Middle frontal gyrus (tissue), 1 donor: ENCODE measurements at regions not wholly inside any gene's neighbourhood (a gene's known extent, or its start where the extent isn't known, plus 50 kb on each side); places are given as distances from the start of the nearest gene placed in this dataset.
"Not testable (repeated sequence)": the region's sequence is repeated elsewhere in the genome, so short reads cannot be mapped to it uniquely, and the experiment has no call there.

ENCODE experiments used
- DNase-seq: peaks from one replicate; pipeline ENCODE4 v3.0.0-alpha.2; 2015; ENCODE audit warnings: low spot score; ENCODE audit errors: extremely low spot score

DNA sequence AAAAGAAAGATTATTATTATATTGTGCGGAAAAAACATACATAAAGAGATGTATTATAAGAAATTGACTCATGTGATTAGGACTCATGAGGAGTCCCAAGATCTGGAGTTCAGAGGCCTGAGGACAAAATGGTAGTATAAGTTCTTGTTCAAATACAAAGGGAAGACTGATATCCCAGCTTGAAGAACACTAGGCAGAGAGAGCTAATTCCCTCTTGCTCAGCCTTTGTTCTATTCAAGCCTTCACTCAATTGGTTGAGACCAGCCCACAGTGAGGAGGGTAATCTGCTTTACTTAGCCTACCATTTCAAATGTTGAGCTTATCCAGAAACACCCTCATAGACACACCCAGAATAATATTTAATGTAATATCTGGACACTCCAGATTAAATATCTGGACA lies 1683.8 kb downstream of the REEP3 start:
- no peak for DNase-seq

DNA sequence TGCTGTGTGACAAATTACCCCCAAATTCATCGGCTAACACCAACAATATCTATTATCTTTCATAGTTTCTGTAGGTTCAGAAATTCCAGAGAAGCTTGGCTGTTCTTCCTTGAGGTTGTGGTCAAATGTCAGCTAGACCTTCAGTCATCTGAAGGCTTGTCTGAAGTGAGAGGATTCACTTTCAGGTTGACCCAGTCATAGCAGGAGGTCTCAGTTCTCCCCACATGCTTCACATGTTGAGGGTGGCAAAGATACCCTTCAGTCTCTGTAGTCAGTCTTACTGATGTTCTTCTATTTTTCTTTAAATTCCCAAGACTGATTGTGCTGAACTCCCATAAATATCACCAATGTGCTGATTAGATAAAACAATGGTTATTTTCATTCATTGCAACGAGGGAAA lies 1692.0 kb downstream of the REEP3 start:
- no peak for DNase-seq

DNA sequence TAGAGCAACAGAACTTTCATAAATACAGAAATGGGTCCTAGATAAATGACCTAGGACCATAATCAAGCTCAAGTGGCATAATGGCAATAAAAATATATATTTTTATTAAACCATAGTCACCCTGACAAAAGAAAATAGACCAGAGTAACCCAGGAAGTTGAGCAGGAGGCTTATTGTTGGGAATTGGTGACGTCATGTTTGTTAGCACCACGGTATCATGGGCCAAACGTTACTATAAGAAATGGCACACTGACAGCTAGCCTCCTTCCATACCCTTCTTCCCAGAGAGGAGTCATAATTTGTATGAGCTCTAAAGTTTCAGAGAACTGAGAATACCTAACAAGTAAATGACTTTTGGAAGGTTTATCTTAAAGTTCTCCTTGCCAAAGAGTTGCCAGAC lies 1698.2 kb downstream of the REEP3 start:
- DNase-seq, result no peak

DNA sequence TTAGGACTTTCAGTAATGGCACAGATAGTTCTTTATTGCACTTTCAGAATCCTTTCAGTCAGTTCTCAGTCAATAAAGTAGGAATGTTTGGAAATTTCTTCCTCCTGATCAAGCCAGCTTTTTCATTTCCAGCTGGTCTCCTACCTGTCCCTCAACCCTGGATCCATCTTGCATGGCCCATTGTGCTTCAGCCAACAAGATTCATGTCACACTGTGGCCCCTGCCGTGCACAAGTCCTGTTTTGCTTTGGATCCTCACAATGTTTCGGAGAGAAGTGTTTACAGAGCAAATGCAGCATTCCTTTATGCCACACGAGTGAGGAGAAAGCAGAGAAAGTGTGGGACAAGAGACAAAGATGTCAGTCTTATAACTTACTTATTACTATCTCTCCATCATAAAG lies 1694.7 kb upstream of the LRRTM3 start:
- DNase-seq, result no peak

DNA sequence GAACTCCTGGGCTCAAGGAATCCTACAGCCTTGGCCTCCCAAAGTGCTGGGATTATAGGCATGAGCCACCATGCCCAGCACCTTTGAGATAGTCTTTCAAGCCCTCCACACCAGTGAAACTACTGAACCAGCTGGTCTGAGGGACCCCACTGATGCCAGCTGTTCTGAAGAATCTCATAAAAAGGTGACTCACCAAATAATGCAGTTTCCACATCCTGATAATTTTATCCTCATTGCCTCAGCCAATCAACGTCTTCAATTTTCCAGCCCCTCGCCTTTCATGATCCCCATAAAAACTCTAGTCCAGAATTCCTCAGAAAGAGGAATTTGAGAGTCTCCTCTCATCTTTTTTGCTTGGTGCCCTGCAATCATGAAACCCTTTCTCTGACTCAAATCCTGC lies 1691.6 kb upstream of the LRRTM3 start:
- no peak for DNase-seq

DNA sequence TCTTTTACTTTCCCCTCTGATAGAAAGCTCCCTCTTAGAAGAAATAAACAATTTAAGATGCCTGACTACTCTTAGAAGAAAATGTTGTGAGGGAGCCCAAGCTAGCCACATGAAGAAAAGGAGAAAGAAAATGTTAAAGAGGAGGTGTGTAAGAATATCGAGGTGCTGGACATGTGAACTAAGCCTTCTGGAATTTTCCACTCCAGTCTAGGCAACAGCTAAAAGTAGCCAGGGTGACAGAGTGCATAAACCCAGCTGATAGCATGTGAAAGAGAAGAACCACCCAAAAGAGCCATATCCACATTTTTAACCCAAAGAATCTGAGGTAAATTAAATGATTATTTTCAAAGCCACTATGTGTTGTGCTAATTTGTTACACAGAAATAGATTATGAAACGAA lies 1690.6 kb upstream of the LRRTM3 start:
- no peak for DNase-seq

DNA sequence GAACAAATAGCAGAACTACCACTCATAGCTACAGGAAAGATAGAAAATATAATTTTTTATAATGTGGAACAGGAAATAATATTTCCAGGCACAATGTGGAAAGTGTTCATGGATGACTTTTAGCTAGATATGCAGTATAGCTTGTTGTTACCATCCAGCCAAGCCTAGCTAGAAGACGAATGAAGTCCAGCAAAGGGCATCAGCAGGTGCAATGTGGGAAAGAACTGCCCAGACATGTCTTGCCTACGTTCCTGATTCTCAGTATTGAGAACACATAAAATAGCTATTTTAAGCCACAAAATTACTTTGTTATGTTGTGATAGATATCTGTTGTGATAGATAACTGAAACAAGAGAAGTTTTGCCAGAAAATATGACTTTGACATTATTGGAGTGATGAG lies 1690.0 kb upstream of the LRRTM3 start:
- no peak for DNase-seq

DNA sequence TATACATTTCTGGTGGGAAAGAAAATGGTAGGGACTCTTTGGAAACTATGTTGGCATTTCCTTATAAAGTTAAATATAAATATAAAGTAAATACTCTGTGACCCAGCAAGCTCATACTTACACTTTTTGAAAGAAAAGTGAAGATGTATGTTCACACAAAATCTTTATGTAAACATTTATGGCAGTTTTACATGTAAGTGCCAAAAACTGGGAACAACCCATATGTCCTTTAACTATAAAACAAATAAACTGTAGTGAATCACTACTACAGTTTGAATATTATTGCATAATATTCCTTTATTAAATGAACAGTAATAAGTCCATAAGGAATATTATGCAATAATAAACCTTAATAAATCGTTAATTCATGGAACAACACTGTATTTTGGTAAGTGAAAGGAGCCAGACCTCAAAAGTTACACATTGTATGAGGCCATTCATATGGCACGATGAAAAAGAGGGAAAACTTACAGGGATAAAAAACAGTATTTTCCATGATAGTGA lies 1660.3 kb upstream of the LRRTM3 start:
- no peak for DNase-seq

DNA sequence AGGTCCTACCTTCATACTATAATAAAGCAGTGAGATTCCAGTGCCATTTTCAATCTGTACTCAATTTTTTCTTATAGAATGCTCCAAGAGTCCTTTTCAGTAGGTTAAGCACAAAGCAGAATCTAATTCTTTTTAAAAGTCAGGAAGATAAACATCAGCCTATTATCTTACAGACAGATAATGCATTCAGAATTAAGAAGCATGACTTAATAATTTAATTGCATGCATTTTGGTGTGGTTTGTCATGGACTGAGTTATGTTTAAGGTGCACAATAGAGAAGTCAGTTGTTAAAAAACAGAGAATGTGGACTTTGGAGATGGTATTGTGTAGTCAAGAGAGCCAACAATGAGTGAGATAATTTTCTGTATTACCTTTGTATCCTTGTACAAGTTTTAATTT lies 1656.3 kb upstream of the LRRTM3 start:
- DNase-seq, result not testable (repeated sequence)

DNA sequence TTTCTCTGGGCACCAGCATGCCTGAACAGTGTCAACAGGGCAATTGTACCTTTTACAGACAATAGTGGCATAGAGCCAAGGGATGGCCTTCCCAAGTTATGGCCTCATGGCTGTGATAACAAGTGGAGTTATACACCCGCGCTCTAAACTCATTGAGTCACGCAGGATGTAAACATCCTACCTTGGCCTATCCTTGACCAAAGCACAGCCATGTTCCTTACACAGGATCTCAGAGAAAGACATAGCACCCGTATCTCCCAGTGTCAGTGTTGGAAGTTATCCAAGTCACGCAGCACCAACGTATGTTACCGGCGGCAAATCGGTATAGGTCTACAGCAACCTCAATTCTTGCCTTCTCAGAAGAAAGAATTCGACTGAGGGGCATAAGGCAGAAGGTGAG lies 1654.9 kb upstream of the LRRTM3 start:
- DNase-seq, result no peak

DNA sequence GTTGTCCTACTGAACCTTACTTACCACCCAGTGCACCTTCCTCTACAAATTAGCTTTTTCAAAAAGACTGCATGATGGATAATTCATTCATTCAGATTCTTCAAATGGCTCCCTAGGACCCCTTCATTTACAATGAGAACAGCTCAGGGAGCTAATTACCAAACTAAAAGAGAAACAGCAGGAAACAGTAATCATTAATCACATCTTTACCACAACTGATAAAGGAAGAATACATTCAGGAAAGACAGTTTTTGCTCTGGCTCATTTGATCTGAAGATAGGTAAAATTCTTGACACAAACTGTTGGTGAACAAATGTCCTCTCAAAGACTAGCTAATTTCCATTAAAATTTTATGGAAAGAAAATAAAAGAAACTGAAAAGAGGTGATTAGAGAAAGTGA lies 1652.7 kb upstream of the LRRTM3 start:
- no peak for DNase-seq

DNA sequence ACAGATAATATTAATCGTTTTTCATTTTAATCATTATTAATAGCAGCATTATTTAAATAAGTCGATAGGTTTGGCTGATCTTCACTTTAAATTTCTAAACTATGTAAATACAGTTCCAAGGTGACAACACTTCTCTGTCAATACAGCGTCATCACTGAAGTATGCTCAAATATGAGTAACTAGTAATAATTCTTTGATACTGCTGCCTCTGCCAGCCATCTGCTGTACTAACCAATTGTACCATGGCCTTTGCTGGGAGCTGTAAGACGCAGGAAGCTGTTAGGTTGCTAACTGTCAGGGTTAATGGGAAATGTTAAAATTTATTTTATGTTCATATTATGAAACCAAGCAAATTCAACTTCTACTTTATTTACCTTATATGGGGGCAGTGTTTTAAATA lies 1650.5 kb upstream of the LRRTM3 start:
- DNase-seq, result no peak

DNA sequence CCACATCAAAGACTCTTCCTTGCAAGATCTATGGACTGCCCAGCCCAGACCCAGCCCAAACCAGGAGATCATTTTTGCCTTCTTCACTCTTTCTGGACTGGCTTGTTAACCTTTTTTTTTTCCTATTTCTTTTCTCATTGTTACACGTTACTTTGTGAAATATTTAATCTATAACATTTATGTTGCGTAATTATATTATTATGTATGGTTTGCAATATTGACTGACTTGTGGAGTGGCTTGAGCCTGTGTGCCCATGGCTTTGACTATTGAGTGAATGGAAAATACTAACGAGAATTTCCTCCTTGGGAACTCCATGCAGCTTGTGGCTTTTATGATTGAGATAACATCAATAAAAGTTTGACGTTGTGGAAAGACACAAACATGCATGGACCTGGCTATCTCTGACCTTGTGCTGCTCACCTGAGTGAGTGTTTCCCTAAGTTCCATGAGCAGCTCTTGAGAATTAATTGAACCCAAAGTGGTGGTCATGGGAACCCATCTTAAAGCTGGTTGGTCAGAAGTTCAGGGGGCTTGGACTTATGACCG lies 1641.3 kb upstream of the LRRTM3 start:
- no peak for DNase-seq

DNA sequence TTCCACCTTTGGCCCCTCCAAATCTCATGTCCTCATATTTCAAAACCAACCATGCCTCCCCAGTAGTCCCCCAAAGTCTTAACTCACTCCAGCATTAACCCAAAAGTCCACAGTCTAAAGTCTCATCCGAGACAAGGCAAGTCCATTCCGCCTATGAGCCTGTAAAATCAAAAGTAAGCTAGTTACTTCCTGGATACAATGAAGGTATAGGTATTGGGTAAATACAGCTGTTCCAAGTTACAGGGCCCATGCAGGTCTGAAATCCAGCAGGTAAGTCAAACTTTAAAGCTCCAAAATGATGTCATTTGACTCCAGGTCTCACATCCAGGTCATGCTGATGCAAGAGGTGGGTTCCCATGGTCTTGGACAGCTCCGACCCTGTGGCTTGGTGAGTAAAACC lies 1640.1 kb upstream of the LRRTM3 start:
- DNase-seq, result not testable (repeated sequence)

DNA sequence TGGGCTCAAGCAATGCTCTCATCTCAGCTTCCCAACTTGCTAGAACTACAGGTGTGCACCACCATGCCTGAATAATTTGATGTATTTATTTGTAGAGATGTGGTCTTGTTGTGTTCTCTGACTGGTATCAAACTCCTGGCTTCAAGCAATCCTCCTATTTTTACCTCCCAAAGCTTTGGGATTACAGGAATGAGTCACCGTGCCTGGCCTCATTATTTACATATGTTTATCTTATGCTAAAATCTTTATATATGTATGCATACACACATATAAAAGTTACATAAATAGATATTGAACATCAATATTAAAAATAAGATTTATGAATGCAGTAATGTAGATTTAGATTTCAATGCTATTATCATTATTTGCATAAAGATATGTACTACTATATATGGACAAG lies 1634.5 kb upstream of the LRRTM3 start:
- DNase-seq, result no peak

DNA sequence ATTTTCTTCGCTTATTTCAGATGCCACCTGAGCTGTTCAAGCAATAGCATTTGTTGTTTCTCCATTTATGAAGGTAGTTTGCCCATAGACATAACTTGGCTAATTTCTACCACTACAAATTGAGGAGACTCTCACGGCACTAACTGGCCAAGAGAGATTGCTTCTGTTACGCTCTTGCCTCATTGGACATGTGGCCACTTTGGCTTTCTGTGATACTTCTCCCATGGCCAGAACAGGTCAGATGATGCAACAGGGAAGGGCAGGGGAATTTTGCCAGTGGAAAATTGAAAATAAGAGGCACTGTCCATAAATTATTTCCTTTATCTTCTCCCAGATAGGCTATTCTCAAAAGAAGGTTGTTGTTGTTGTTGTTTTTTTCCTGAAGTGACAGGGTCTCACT lies 1633.3 kb upstream of the LRRTM3 start:
- no peak for DNase-seq

DNA sequence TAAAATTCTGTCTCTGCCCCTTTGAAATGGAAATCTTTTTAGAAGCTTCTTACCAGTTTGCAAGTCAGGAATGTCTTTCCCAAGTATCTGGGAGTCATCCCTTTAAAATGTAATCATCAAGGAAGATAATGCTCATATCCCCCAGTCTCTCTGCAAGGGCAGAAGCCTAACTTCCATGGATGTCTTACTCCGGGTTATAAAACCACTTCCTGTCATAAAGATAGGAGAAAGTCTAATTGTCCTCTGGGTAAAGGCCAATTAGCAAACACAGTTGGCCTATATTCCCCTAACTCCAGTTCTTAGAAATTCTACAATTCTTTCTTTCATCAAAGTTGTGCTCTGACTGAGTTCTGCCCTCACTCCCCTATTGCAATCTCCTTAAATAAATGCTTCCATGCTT lies 1631.5 kb upstream of the LRRTM3 start:
- no peak for DNase-seq

DNA sequence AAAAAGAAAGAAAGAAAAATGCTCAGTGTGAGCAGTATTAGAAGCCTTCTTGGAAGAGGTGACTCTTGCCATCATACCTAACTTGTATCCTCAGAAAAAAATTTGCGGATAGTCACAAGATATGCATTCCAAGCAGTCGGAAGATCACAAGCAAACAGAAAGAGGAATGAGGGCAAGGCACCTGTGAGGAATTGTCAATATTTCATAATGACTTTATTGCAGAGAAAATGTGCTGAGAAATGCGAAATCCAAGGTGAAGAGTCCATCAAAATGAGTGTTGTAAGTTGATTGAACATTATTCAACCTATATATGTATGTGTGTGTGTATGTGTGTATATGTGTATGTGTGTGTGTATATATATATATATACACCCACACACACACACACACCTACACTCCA lies 1624.7 kb upstream of the LRRTM3 start:
- DNase-seq, result no peak

DNA sequence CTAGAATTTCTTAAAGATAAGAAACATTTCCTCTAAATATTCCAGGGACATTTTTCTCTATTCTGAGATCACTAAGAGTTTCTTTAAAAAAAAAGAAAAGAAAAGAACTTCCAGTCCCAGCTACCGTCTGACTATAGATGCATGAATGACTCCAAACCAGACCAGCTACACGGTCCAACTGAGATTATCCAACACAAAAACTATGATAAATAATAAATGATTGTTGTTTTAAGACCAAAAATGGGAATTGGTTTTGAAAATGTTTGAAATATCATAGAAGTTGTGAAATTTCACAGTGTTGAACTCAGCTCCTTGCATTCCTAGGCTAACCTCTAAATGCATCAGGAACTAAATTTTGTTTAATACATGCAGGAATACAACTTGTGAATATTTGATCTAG lies 1619.6 kb upstream of the LRRTM3 start:
- DNase-seq, result no peak

DNA sequence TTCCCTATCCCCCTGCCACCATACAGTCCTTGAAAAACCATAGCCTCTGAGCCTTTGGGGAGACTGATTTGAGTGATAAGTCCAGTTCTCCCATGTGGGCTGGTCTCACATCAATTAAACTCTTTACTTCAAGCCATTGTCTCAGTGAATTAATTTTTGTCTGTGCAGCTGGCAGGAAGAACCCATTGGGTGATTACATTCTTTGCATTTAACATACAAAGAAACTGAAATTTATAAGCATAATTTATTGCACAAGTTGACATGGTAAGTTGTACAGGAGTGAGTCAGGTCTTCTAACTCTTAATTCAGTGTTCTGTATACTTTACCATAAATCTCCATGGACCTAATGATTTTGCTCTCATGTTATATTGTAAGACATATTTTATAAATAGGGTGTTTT lies 1613.0 kb upstream of the LRRTM3 start:
- DNase-seq, result no peak

DNA sequence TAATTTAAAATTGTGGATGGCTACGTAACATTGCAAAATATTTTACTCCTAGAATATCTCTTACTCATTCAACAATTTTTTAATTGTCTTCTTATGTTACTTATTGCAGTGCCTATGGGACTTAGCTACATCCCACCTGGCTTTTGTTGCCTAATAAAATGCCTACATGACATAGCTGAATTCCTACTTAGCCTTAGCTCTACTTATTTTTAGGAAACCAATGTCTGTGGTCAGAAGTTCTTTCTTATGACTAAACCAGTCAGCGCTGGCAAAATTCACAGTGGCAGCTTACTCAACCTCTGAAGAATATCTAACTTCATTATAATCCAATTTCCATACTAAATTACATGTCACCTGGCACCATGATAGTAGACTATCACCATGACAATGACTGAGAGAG lies 1612.4 kb upstream of the LRRTM3 start:
- no peak for DNase-seq

DNA sequence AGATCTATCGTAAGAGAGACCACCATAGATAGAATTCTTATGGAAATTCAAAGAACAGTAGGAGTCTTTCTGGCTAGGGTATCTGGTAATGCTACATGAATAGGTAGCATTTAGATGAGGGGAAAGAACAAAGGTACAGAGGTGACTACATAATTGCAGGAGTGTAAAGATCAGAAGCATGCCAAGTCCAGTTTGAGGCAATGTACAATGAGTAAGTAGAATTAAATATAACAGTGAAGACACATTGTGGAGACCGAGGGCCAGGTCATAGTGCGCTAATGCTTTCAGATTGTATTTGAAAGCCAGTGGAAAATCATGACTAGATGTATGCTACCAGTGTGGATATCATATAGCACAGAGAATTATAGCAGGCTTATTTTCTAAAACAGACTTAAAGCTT lies 1611.6 kb upstream of the LRRTM3 start:
- no peak for DNase-seq

DNA sequence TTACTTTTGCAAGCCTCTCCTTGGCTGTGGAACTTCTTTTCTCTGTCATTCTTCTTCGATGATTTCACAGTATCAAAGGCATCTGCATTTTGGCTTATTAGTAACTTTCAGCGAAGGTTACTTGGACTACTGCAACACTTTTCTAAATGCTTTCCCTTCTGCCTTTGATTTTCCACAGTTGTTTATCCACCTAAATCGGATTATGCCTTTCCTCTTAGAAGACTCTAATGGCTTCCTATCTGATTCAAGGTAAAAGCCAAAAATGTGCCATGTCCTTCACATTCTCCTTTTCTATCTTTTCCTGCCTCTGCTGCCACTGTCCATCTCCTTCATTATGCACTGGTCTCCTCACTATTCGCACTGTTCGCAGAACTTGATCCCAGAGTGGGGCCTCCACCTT lies 1606.3 kb upstream of the LRRTM3 start:
- DNase-seq, result no peak
